ENCODE measurements at regions not wholly inside any gene's neighbourhood (a gene's known extent, or its start where the extent isn't known, plus 50 kb on each side); places are given as distances from the start of the nearest gene placed in this dataset.

DNA sequence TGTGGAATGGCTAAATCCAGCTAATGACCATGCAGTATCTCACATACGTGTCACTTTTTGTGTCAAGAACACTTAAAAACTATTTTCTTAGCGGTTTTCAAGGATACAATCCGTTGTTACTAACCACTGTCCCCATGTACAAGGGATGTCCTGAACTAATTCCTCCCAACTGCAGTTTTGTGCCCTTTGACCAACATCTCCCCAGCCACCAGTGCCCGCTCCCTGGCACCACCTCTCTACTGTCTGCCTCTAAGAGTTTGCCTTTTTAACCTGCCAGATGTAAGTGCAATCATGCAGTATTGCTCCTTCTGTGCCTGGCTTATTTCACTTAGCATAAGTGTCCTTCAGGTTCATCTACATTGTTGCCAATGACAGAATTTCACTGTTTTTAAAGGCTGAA, 315.7 kb downstream of the TMEM121 start:
- TF ChIP-seq POLR2A (IDR thresholded peaks at IDR 0.05; ENCODE audit: low read depth, low read length) (no peak), CTCF (IDR thresholded peaks at IDR 0.05; ENCODE audit: extremely low read depth in 1 of 2, insufficient read depth in 1 of 2, low read depth in 1 of 2, low read length in 2 of 2) (no peak)

Measured in endothelial cell of umbilical vein (primary cell).